Activated naive CD4-positive, alpha-beta T cell treated with anti-CD3 and anti-CD28 coated beads, Interleukin-2, amount 50 U/mL, for 24 hours (primary cell): ENCODE measurements at regions not wholly inside any gene's neighbourhood (a gene's known extent, or its start where the extent isn't known, plus 50 kb on each side); places are given as distances from the start of the nearest gene placed in this dataset.

Experiments
- H3K27ac Mint-ChIP-seq: one replicate; pipeline ENCODE4 v1.8.0; 2021; ENCODE audit warnings: mild to moderate bottlenecking, mixed read lengths
- H3K27me3 Mint-ChIP-seq: one replicate; pipeline ENCODE4 v1.8.0; 2021; ENCODE audit warnings: mixed read lengths
- H3K36me3 Mint-ChIP-seq: one replicate; pipeline ENCODE4 v1.8.0; 2021; ENCODE audit warnings: mixed read lengths
- H3K4me1 Mint-ChIP-seq: one replicate; pipeline ENCODE4 v1.8.0; 2021; ENCODE audit warnings: mixed read lengths
- H3K4me3 Mint-ChIP-seq: one replicate; pipeline ENCODE4 v1.8.0; 2021; ENCODE audit warnings: mild to moderate bottlenecking, mixed read lengths
- H3K9me3 Mint-ChIP-seq: one replicate; pipeline ENCODE4 v1.8.0; 2021; ENCODE audit warnings: mixed read lengths

DNA sequence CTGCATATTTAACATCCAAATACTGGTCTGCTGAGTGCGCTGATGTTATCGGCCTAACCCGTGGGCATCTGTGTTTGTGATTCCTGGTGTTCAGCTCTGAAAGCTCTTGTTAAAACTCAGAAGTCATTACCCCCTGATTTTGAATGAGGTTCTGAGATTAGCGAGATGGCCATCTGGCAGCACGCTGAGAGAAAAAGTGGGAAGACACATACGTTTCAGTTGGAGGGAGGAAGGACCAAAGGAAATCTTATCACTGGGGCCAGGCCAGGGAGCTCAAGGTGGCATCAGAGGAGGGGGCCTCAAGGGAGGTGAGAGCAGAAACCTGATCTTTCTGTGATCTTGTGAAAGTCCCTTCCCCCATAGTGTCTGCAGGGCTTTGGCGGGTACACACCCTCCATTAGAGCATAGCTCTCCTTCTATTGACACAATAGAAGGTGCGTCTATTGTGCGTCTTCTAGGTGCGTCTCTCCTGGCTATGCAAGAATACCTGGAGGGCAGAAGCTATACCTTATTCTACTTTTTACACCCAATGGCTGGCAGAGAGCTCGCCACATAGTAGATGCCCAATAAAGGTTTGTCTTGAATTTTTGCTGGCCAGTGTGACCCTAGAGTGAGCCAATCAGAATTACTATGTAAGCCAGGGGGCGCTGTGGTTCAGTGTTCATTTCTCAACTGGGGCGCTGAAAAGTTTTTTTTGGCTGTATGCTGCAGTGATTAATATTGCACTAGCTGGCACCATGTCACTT is 182.4 kb downstream of the SHQ1 start:
- Mint-ChIP-seq H3K27ac (no peak overlapping the region), H3K36me3 (no peaks in the 10 kb centered on the region), H3K9me3 (no peaks in the 10 kb centered on the region)

DNA sequence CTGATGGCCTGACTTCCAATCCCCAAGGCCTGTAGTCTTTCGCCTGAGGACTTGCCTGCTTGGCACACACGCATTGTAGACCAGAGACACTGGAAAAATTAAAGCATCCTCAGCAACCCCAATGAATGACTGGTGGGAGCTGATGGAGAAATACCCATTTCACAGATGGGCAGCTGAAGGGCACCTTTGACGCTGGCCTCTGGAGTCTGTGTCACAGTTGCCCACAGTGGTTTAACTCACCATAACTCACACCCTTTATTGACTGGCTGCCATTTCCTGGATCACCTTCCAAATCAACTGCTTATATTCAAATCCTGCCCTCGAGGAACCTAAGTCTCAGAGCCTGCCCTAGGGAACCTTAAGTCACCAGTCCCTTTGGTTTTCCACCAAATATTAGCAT is 183.1 kb downstream of the SHQ1 start:
- no peaks in the 10 kb centered on the region for H3K4me1 Mint-ChIP-seq
- H3K4me3 Mint-ChIP-seq = no peak overlapping the region

More for the DNA sequence above, 182.4 kb downstream of the SHQ1 start:
- H3K4me3 Mint-ChIP-seq = no peak overlapping the region
- no peaks in the 10 kb centered on the region for H3K4me1 Mint-ChIP-seq
- H3K27me3 Mint-ChIP-seq = no peaks in the 10 kb centered on the region

DNA sequence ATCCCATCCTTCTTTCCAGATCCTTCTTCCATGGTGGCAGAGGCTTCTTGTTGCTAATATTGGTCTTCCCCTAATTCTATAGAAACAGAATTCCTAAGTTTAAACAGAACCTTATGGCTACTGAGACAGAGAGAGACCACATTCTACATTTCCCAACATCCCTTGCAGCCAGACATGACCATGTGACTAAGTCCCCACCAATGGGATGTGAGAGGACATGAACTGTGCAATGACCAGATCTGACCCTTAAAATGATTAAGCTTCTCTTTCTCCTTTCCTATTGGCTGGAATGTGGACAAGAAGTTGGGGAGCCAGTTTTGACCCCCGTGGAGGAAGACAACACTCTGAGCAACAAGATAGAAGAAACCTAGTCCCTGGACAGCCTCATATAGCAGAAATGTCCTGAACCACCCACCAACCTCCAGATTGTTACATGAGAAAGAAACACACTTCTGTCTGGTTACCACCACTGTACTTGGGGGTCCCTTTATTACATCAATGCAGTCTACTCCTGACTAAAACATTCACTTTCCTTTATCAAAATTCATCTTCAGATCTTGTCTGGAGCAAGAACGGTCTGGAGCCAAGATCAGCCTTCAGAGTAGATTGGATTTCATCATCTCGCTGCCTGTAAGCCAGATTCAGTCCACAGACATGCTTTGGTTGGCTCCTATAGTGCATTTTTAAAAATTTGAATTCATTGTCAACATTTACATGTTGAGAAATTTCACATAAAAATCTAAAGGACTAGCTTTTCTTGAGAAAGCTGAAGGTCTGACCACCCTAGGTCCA is 183.9 kb downstream of the SHQ1 start:
- H3K27ac Mint-ChIP-seq = no peak overlapping the region
- H3K27me3 Mint-ChIP-seq = no peaks in the 10 kb centered on the region
- no peaks in the 10 kb centered on the region for H3K9me3 Mint-ChIP-seq
- H3K36me3 Mint-ChIP-seq = no peaks in the 10 kb centered on the region
- H3K4me3 Mint-ChIP-seq = no peak overlapping the region
- no peaks in the 10 kb centered on the region for H3K4me1 Mint-ChIP-seq

More for the DNA sequence above, 183.1 kb downstream of the SHQ1 start:
- H3K36me3 Mint-ChIP-seq = no peaks in the 10 kb centered on the region
- no peaks in the 10 kb centered on the region for H3K27me3 Mint-ChIP-seq
- H3K9me3 Mint-ChIP-seq = no peaks in the 10 kb centered on the region
- H3K27ac Mint-ChIP-seq = no peak overlapping the region

DNA sequence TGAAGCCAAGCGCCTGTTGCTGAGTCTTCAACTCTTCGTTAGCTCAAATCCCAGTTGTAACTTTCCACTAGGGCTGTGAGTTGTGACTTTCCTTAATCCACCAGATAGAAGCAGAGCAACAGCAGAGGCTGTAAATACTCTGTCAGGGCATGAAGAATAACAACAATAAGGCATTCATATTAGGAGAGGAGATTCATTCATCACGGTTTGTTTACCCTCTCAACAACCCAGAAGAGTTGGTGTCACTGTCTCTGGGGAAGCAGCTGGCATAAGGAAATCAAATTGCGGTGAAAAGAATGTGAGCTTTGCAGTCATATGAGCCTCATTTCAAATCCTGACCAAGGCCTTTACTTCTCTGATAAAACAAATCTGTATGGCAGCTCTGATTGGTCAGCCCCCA is 184.8 kb downstream of the SHQ1 start:
- Mint-ChIP-seq H3K9me3 (no peaks in the 10 kb centered on the region), H3K27me3 (no peaks in the 10 kb centered on the region), H3K4me1 (peaks cover 5% of the 10 kb centered on the region), H3K36me3 (no peaks in the 10 kb centered on the region), H3K4me3 (no peak overlapping the region), H3K27ac (no peak overlapping the region)

DNA sequence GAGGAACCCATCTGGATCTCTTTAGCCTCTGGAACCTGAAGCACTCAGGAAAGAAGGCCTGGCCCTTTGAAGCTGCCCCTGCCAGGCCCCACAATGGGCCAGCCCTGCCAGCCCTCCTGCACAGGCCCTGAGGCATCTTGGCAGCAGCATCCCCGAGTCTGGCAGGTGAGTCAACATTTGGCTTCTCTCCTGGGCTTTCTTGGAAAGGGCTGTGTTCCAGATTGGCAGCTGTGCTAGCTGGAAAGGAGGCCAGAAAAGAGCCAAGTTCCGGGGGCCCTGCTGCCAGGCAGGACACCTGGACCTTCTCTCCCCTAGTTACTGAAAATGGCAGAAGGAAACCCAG is 187.2 kb downstream of the SHQ1 start:
- Mint-ChIP-seq H3K27me3 (no peaks in the 10 kb centered on the region), H3K4me3 (no peak overlapping the region), H3K36me3 (no peaks in the 10 kb centered on the region), H3K4me1 (peaks cover 19% of the 10 kb centered on the region), H3K9me3 (no peaks in the 10 kb centered on the region), H3K27ac (no peak overlapping the region)

DNA sequence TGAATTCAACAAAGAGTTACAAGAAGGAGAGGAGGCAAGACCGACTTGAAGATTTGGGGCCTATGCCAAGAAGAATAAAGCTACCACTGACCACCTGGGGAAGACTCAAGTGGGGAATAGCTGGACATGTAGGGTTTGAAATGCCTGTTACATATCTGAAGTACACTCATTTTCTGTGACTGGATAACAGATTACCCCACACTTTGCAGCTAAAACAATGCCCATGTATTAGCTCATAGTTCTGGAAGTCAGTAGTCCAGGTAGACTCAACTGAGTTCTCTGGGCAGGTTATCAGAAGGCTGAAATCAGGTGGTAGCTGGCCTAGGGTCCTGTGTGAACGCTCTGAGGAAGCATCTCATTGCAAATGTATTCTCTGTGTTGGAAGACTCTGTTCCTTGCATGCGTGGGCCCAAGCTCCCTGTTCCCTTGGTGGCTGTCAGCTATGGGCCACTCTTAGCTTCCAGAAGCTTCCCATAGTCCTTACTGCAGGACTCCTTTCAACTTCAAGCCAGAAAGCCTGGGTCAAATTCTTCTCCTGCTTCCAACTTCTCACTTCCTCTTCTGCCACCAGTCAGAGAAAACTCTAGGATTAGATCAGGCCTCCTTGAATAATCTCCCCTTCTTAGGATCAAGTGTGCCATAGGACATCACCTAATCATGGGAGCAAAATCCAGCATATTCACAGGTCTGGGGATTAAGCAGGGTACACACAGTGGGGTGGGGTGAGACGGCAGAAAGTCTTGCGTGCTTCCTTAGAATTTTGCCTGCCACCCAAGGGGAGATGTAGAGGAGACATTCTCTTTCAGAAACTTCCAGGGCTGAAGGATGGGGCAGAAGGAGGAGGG is 187.8 kb downstream of the SHQ1 start:
- no peaks in the 10 kb centered on the region for H3K36me3 Mint-ChIP-seq
- no peak overlapping the region for H3K4me3 Mint-ChIP-seq
- no peak overlapping the region for H3K27ac Mint-ChIP-seq
- H3K4me1 Mint-ChIP-seq = peaks cover 19% of the 10 kb centered on the region
- no peaks in the 10 kb centered on the region for H3K27me3 Mint-ChIP-seq
- no peaks in the 10 kb centered on the region for H3K9me3 Mint-ChIP-seq

DNA sequence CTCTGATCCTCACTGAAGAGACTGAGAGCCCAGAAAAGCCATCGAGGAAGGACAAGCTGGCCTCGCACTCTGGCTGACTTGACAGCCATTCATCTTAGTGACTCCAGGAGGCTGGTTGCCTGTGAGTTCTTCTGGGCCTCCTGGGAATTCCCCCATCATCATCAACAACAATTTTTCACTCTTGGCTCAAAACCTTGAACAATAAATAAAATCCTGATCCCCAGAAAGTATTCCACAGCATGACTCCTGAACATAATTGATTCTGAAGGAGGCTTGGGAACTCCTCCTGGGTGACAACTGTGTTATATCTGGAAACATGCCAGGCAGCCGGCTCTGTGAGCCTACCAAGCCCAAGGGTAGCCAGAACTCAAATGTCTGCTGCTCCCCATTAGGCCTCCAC is 188.6 kb downstream of the SHQ1 start:
- H3K36me3 Mint-ChIP-seq = no peaks in the 10 kb centered on the region
- peaks cover 2% of the 10 kb centered on the region for H3K27me3 Mint-ChIP-seq
- H3K4me1 Mint-ChIP-seq = peaks cover 22% of the 10 kb centered on the region
- no peak overlapping the region for H3K4me3 Mint-ChIP-seq
- H3K27ac Mint-ChIP-seq = no peak overlapping the region
- no peaks in the 10 kb centered on the region for H3K9me3 Mint-ChIP-seq

DNA sequence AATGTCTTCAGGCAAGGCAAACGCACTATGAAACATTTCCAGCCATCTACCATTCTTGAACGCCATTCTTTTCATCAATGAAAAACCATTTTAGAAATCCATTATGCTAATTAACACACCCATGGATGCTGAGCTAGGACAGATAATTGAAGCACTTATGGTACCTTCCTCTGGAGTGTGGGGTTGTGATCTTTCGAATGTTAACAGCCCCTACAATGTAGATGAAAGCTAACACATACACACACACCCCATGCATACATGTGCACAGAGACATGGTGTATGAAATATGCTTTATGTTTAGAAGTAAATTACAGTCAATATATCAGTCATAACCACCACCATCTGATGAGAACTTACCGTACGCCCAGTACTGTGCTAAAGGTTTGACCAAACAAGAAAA is 189.1 kb downstream of the SHQ1 start:
- no peaks in the 10 kb centered on the region for H3K9me3 Mint-ChIP-seq
- H3K27me3 Mint-ChIP-seq = peaks cover 3% of the 10 kb centered on the region
- peaks cover 22% of the 10 kb centered on the region for H3K4me1 Mint-ChIP-seq
- H3K4me3 Mint-ChIP-seq = no peak overlapping the region
- H3K27ac Mint-ChIP-seq = no peak overlapping the region
- H3K36me3 Mint-ChIP-seq = no peaks in the 10 kb centered on the region

DNA sequence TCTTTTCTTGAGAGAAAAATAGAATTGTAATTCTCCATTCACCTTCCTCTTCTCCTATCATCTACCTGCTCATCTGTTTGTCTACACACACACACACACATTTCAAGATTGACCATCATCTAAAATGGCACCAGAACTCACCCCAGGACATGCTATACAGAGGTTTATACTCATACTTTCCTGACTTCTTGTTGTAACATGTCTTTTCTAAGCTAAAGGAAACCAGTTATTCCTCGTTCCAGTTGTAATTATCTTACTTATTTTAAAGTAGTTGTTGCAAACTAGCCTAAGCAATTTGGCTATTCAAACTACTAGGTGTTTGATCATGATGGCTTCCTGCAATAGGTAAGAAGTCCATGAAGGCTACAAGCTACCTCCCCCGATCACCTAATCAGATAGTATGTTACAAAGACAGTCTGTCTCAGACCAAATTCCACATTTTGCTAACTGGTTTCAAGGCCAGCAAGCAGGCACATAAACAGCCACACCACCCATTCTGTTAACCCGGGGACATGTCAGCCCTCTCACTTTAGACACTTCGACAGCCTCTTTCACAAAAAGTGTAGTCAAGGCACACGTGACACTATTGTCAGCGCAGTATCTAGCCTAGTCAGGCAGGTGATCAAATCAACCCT is 189.7 kb downstream of the SHQ1 start:
- no peaks in the 10 kb centered on the region for H3K9me3 Mint-ChIP-seq
- no peak overlapping the region for H3K27ac Mint-ChIP-seq
- H3K27me3 Mint-ChIP-seq = peaks cover 3% of the 10 kb centered on the region
- peaks cover 22% of the 10 kb centered on the region for H3K4me1 Mint-ChIP-seq
- no peak overlapping the region for H3K4me3 Mint-ChIP-seq
- H3K36me3 Mint-ChIP-seq = no peaks in the 10 kb centered on the region

DNA sequence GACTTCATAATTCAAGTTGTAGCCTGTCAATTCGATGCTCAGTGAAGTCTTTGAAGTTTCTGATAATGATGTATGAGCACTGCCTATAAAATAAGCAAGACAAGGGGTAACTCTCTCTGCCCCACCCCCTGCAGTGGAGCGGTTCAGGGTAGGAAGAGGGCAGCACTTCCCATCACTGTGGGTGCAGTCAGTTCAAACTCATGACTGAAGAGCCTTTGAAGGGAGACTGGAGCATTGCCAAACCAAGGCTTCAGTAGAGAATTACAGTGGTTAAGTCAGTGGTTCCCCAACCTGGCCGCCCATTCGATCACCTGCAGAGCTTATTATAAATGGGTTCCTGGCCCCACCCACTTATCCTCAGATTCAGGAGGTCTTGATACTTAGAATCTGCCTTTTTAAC is 190.6 kb downstream of the SHQ1 start:
- Mint-ChIP-seq H3K4me1 (peaks cover 22% of the 10 kb centered on the region), H3K9me3 (no peaks in the 10 kb centered on the region), H3K27ac (no peak overlapping the region), H3K27me3 (peaks cover 3% of the 10 kb centered on the region), H3K4me3 (no peak overlapping the region), H3K36me3 (no peaks in the 10 kb centered on the region)

DNA sequence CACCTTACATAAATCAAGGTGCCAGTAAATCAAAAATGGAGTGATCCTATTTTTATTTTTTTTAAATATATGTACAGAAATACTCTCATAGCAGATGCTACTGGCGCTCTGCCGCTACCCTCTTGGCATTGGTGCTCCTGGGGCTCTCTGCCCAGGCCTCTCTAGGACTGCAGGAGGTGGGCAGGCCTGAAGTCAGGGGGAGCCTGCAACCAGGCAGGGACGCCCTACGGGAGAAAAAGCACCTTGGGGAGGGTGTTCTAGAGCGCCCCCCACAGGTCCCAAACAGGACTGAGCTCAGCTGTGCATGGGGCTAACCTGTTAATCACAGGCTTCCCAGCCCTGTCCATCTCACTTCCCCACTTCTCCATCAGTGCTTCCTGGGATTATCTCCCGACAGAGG is 192.5 kb downstream of the SHQ1 start:
- H3K4me3 Mint-ChIP-seq = no peak overlapping the region
- peaks cover 3% of the 10 kb centered on the region for H3K27me3 Mint-ChIP-seq
- no peak overlapping the region for H3K27ac Mint-ChIP-seq
- H3K4me1 Mint-ChIP-seq = peaks cover 22% of the 10 kb centered on the region
- no peaks in the 10 kb centered on the region for H3K9me3 Mint-ChIP-seq
- no peaks in the 10 kb centered on the region for H3K36me3 Mint-ChIP-seq

DNA sequence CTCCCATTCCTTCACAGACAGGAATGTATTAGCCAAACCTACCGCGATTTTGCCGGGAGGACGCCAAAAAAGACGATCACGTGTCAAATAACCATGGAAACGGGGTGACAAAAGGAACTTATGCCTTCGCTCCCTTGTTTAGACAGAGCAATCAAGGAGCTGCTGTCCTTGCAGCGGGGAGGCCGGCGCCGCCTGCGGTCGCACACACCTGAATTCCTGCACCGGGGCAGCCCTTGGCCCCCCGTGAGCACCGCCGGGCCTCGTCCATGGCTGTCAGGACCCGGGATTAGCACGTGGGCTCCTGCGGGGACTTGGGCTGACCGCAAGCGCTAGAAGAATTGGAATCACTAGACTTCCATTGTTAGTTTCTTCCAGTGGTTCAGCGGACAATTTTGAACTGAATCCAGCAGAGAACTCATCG is 193.1 kb downstream of the SHQ1 start:
- Mint-ChIP-seq H3K9me3 (no peaks in the 10 kb centered on the region), H3K27me3 (peaks cover 3% of the 10 kb centered on the region), H3K36me3 (no peaks in the 10 kb centered on the region), H3K4me3 (no peak overlapping the region), H3K4me1 (peaks cover 22% of the 10 kb centered on the region), H3K27ac (no peak overlapping the region)

DNA sequence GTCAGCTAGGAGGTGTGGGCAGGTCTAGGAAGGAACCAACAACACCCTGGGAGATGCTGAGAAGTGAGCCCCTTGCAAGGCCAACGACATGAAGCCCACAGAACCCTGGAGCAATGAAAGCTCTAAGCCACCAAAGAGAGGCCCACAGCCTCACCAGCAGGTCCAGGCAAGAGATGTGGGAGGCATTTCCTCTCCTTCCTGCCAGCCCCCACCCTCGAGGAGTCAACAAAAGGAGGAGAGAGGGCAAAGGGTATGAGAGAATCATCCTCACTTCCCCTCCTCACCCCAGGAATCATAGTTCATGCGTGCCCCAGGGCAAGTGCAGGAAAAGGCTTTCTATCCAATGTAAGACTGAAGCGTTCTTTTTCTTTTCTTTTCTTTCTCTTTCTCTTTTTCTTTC is 195.8 kb downstream of the SHQ1 start:
- Mint-ChIP-seq H3K27ac (no peak overlapping the region), H3K4me1 (peaks cover 7% of the 10 kb centered on the region), H3K27me3 (peaks cover 3% of the 10 kb centered on the region), H3K9me3 (no peaks in the 10 kb centered on the region), H3K4me3 (no peak overlapping the region), H3K36me3 (no peaks in the 10 kb centered on the region)

DNA sequence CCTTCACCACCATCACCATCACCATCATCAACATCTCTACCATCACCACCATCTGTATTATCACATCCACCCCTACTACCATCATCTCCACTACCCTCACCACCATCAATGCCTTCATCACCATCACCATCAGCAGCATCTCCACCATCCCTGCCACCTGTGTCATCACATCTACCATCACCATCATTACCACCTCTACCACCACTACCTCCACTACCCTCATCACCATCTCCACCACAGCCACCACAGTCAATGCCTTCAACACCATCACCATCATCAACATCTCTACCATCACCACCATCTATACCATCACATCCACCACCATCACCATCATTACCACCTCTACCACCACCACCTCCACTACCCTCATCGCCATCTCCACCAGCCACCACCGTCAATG is 196.7 kb downstream of the SHQ1 start:
- Mint-ChIP-seq H3K36me3 (no peaks in the 10 kb centered on the region), H3K4me3 (no peak overlapping the region), H3K27ac (no peak overlapping the region), H3K27me3 (peaks cover 3% of the 10 kb centered on the region), H3K9me3 (no peaks in the 10 kb centered on the region), H3K4me1 (peaks cover 3% of the 10 kb centered on the region)

DNA sequence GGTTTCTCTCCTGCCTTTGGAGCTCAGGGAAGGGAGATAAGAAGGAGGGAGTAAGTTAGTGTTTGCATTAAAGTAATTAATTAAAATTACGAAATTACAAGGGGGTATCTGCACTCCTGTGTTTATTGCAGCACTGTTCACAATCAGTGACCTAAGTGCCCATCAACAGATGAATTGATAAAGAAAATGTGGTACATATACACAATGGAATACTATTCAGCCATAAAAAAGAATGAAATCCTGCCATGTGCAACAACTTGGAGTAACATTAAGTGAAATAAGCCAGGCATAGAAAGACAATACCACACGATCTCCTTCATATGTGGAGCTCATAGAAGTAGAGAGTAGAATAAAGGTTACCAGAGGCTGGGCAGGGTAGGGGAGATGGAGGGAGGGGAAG is 202.0 kb downstream of the SHQ1 start:
- H3K27me3 Mint-ChIP-seq = no peaks in the 10 kb centered on the region
- no peak overlapping the region for H3K27ac Mint-ChIP-seq
- H3K36me3 Mint-ChIP-seq = no peaks in the 10 kb centered on the region
- no peaks in the 10 kb centered on the region for H3K9me3 Mint-ChIP-seq
- no peaks in the 10 kb centered on the region for H3K4me1 Mint-ChIP-seq
- H3K4me3 Mint-ChIP-seq = no peak overlapping the region
